GM19452 (cell line): ENCODE measurements at regions not wholly inside any gene's neighbourhood (a gene's known extent, or its start where the extent isn't known, plus 50 kb on each side); places are given as distances from the start of the nearest gene placed in this dataset.

Experiments
- ATAC-seq: cut with Tn5 transposase; IDR thresholded peaks from one replicate; pipeline ENCODE4 v1.9.1; 2021; ENCODE audit not compliant: unreplicated experiment

DNA sequence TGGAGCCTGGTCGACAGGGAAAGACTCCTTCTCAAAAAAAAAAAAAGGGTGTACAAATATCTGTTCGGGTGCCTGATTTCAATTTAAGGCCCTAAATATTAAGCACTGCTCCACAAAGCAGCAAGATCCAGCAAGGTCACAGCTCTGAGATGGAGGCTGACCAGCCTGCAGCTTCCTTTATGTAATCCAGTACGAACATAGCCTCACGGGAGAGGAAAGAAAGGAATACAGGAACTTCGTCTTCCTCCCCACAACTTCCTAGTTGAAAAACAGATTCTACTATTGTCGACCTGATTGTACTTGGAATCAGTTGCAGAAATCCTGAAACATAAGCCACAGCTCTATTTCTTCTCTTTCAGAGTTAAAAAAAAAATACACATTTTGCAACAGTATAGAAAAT, 53.5 kb upstream of the TBC1D9 start:
- ATAC-seq: no peak

DNA sequence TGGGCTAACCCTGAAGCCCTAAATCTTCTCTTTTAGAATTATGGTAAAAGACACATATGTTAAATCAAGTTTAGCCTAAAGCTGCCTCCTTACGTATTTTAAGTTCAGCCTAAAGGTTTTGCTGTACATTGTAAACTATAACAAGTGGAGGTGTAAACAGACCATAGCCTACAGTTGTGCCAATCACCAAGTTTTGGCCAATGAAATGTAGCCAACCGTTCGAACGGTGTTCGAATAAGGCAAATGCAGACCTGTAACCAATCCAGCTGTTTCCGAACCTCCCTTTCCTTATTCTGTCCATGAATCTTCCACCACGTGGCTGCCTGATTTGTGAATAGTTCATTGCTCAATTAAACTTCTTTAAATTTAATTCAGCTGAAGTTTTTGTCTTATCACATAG, 52.1 kb upstream of the TBC1D9 start:
- ATAC-seq: peak; percentile 13

DNA sequence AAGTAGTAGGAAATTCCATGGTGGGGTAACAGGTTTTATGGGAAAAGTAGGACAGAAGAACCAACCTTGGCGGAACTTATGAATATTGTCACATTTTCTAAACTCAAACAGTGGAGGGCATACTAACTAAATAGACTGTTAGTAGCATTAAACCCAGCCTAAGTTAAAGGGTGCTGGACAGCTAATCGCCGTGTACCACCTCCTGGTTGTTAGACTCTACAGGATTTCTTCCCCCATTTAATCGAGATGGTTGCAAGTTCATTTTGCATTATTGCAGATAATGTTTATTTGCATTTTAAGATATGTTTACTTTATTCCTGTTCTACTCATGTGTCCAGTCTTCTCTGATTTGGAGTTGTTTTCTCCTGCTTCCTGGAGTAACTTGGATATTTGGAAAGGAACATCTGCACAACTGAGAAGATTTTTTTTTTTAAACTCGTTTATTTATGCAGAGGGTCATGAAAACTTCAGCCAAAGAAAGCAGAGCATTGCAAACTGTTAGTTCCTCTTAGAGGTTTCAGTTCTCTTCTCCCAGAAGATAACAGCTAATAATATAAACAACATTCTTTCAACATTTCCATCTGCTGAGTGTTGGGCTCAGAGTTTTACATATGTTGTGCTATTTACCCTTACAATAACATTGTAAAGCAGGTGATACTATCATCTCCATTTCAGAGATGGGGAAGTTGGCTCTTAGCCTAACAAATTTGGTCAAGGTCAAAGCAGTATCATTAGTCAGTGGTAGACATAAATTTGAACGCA, 51.5 kb upstream of the TBC1D9 start:
- peak; percentile 77 for ATAC-seq

DNA sequence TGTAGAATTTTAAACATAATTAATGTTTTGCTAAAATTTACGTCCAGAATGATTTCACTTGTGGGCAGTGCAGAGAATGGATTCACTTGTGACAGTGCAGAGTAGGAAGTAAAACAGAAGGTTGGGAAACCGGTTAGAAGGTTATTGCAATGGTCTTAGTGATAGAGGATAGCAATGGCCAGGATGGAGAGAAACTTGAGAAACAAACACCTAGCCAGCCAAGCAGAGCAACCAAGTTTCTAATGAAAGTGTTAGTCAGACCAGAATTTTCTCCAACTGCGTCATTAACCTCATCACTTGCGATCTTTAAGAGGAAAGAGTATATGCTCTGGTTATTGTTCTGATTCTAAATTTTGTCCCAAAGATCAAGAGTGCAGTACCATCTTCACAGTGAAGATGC, 50.0 kb upstream of the TBC1D9 start:
- peak; percentile 75 for ATAC-seq
